SU-DHL-6 (cell line): ENCODE measurements at regions not wholly inside any gene's neighbourhood (a gene's known extent, or its start where the extent isn't known, plus 50 kb on each side); places are given as distances from the start of the nearest gene placed in this dataset.

Experiments used
- H2AFZ ChIP-seq: fragments of 200-600 bp; sonication (generic); 2 replicates; pipeline ENCODE4 v1.6.1; 2014; ENCODE audit warnings: low read depth, mild to moderate bottlenecking, moderate library complexity, mixed read lengths, antibody characterized with exemption, low read length; ENCODE audit not compliant: severe bottlenecking
- H3F3A ChIP-seq: fragments of 200-600 bp; shearing (Covaris generic); 2 replicates; pipeline ENCODE4 v1.6.0; 2016; ENCODE audit warnings: antibody characterized with exemption, mild to moderate bottlenecking; ENCODE audit not compliant: insufficient read depth
- H3K27ac ChIP-seq: fragments of 200-600 bp; sonication (generic); 2 replicates; pipeline ENCODE4 v1.5.1; 2016; ENCODE audit warnings: low read depth, mild to moderate bottlenecking, low read length, moderate library complexity, mixed read lengths
- H3K27me3 ChIP-seq: fragments of 200-600 bp; sonication (generic), shearing (Covaris generic); 2 replicates; pipeline ENCODE4 v1.6.0; 2014; ENCODE audit warnings: mild to moderate bottlenecking, low read length
- H3K36me3 ChIP-seq: fragments of 200-600 bp; sonication (generic); 2 replicates; pipeline ENCODE4 v1.6.1; 2014; ENCODE audit warnings: mild to moderate bottlenecking, low read length, mixed read lengths
- H3K4me2 ChIP-seq: fragments of 300-600, 200-600 bp; shearing (Covaris generic), sonication (generic); 2 replicates; pipeline ENCODE4 v1.6.0; 2014; ENCODE audit warnings: low read length, low read depth, mild to moderate bottlenecking; ENCODE audit not compliant: poor library complexity, severe bottlenecking
- H3K4me3 ChIP-seq: fragments of 200-600 bp; sonication (generic); 2 replicates; pipeline ENCODE4 v1.5.1; 2014; ENCODE audit warnings: antibody characterized with exemption, low read length, mild to moderate bottlenecking, mixed read lengths; ENCODE audit not compliant: insufficient read depth, poor library complexity, severe bottlenecking
- H3K79me2 ChIP-seq: fragments of 200-600 bp; sonication (generic); 2 replicates; pipeline ENCODE4 v1.6.1; 2014; ENCODE audit warnings: mild to moderate bottlenecking, low read length, moderate library complexity; ENCODE audit not compliant: insufficient read depth
- H3K9ac ChIP-seq: fragments of 200-600 bp; sonication (generic); 2 replicates; pipeline ENCODE4 v1.7.0; 2014; ENCODE audit warnings: mild to moderate bottlenecking, low read length
- H3K9me2 ChIP-seq: fragments of 200-600 bp; sonication (generic); replicated peaks from 2 replicates; pipeline ENCODE4 v1.6.1; 2014; ENCODE audit warnings: low read length; ENCODE audit not compliant: insufficient read depth
- H3K9me3 ChIP-seq: fragments of 200-600 bp; sonication (generic); 2 replicates; pipeline ENCODE4 v1.6.1; 2014; ENCODE audit warnings: low read length, mixed read lengths; ENCODE audit not compliant: insufficient read depth
- H4K20me1 ChIP-seq: fragments of 200-600 bp; sonication (generic); 2 replicates; pipeline ENCODE4 v1.6.1; 2014; ENCODE audit warnings: low read depth, mild to moderate bottlenecking, antibody characterized with exemption, low read length, moderate library complexity, mixed read lengths
- CTCF ChIP-seq: fragments of 200-600 bp; sonication (generic); IDR thresholded peaks from one replicate; pipeline ENCODE4 v1.5.1; 2017; ENCODE audit warnings: antibody characterized with exemption, mild to moderate bottlenecking, low read length, moderate library complexity; ENCODE audit not compliant: insufficient read depth, poor library complexity, severe bottlenecking
- EZH2phosphoT487 ChIP-seq: fragments of 200-600 bp; sonication (generic), shearing (Covaris generic); conservative IDR thresholded peaks from 2 replicates; pipeline ENCODE4 v1.6.1; 2018; ENCODE audit warnings: mild to moderate bottlenecking, antibody characterized with exemption, low read length, moderate library complexity, mixed read lengths

- no peaks in the 10 kb centered on the region for H3K27me3 ChIP-seq
- no peaks in the 10 kb centered on the region for H3K79me2 ChIP-seq
- H2AFZ ChIP-seq: no peak overlapping the region
- no peak overlapping the region for H3K9ac ChIP-seq
- H3K27ac ChIP-seq: no peak overlapping the region
- H4K20me1 ChIP-seq: no peaks in the 10 kb centered on the region
- H3F3A ChIP-seq: no peaks in the 10 kb centered on the region
- no peak overlapping the region for H3K4me3 ChIP-seq
- no peaks in the 10 kb centered on the region for H3K9me3 ChIP-seq
- H3K36me3 ChIP-seq: no peaks in the 10 kb centered on the region
- H3K4me2 ChIP-seq: no peak overlapping the region
- TF ChIP-seq CTCF (no peak), EZH2phosphoT487 (no peak)
- no peaks in the 10 kb centered on the region for H3K9me2 ChIP-seq
Observed at GRCh38 chr7:101717628-101718357, 88.7 kb upstream of the MYL10 start.

DNA sequence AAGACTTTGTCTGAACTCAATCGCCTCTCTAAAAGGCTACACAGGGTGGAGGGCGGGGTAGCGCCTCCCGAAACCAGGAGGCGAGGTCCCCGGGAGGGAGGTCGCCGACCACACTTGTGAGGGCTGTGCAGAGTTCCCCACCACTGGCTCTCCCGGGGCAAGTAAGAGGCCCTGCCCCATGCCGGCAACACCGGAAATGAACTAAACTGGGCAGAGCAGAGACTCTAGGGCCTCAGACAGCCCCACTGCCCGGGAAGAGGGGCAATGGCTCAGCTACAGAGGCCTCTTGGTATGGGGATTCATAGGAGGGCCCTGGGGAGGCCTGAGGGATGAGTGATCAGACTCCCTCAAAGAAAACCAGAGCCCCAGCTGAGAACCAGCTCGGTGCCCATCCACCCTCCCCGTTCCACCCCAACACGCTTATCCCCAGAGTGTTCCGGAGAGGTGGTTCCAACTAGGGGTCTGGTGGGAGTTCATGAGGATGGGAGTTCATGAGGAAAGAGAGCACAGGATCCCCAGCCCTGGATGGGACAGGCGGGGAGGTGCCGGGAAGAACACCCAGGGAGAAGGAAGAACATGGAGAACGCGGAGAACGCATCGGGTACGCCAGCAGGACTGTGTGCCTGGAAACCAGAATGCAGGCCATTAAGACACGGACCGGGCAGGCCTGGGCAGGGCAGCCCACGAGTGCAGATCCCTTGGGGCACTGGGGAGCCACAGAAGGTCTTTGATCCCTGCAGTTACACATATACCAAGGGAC is 89.4 kb upstream of the MYL10 start:
- Histone ChIP-seq H3K4me2 (no peak overlapping the region), H3K27ac (no peak overlapping the region), H3K79me2 (no peaks in the 10 kb centered on the region), H3K36me3 (no peaks in the 10 kb centered on the region), H2AFZ (no peak overlapping the region), H3K4me3 (no peak overlapping the region), H3K9me3 (no peaks in the 10 kb centered on the region), H3K9ac (no peak overlapping the region), H3F3A (no peaks in the 10 kb centered on the region), H3K9me2 (no peaks in the 10 kb centered on the region), H3K27me3 (no peaks in the 10 kb centered on the region), H4K20me1 (no peaks in the 10 kb centered on the region)
- TF ChIP-seq EZH2phosphoT487: no peak
- no peak for TF ChIP-seq CTCF

DNA sequence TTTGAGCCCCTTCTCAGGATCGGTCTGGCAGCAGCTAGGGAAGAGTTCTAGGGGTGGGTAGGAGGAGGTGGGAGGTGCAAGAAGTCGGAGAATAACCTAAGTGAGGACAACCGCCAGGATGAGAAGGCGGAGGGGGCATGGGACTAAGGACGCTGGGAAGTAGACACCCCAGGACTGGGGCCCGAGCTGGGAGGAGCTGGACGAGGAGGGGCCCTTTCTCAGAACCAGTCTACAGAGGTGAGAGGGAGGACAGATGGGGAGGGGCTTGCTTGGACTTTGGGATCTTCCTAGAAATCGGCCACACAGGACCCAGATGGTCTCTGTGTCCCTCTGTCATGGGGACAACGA is 90.0 kb upstream of the MYL10 start:
- Histone ChIP-seq H4K20me1 (no peaks in the 10 kb centered on the region), H3K9me3 (no peaks in the 10 kb centered on the region), H2AFZ (no peak overlapping the region), H3K36me3 (no peaks in the 10 kb centered on the region), H3F3A (no peaks in the 10 kb centered on the region), H3K9ac (no peak overlapping the region), H3K4me2 (no peak overlapping the region), H3K27me3 (no peaks in the 10 kb centered on the region), H3K9me2 (no peaks in the 10 kb centered on the region), H3K4me3 (no peak overlapping the region), H3K79me2 (no peaks in the 10 kb centered on the region), H3K27ac (no peak overlapping the region)
- no peak for TF ChIP-seq EZH2phosphoT487
- TF ChIP-seq CTCF: no peak
